ENCODE measurements at regions not wholly inside any gene's neighbourhood (a gene's known extent, or its start where the extent isn't known, plus 50 kb on each side); places are given as distances from the start of the nearest gene placed in this dataset.
"Not testable (repeated sequence)": the region's sequence is repeated elsewhere in the genome, so short reads cannot be mapped to it uniquely, and the experiment has no call there.

DNA sequence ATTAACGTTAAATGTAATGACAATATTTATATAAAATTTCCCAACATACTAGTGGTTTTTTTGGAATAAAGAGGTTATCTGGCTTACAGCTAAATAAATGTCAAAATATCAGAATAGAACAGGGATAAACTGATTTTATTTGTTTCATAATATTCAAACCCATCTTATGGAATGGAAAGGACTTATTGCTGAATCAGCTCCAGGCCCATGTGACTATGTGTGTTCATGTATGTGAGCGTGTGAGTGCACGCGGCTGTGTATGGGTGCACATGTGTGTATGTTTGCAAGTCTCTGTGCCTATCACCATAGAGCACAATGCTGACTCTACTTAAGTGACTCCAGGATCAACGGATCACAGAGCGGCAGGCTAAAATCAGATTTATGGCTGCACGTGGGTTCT is 392.3 kb upstream of the GRM7 start:
- Histone ChIP-seq H3K27ac (ENCODE audit: low read length) (no peak overlapping the region), H3K27me3 (ENCODE audit: control insufficient read depth, insufficient read depth, low read length) (no peaks in the 10 kb centered on the region), H3K4me3 (ENCODE audit: low read length) (no peak overlapping the region), H3K4me1 (ENCODE audit: control insufficient read depth, insufficient read depth, low read length) (no peaks in the 10 kb centered on the region), H3K36me3 (ENCODE audit: control insufficient read depth, insufficient read depth, low read length) (no peaks in the 10 kb centered on the region), H3K9me3 (ENCODE audit: control insufficient read depth, insufficient read depth, low read length) (no peaks in the 10 kb centered on the region)
- TF ChIP-seq, protein P1, sequence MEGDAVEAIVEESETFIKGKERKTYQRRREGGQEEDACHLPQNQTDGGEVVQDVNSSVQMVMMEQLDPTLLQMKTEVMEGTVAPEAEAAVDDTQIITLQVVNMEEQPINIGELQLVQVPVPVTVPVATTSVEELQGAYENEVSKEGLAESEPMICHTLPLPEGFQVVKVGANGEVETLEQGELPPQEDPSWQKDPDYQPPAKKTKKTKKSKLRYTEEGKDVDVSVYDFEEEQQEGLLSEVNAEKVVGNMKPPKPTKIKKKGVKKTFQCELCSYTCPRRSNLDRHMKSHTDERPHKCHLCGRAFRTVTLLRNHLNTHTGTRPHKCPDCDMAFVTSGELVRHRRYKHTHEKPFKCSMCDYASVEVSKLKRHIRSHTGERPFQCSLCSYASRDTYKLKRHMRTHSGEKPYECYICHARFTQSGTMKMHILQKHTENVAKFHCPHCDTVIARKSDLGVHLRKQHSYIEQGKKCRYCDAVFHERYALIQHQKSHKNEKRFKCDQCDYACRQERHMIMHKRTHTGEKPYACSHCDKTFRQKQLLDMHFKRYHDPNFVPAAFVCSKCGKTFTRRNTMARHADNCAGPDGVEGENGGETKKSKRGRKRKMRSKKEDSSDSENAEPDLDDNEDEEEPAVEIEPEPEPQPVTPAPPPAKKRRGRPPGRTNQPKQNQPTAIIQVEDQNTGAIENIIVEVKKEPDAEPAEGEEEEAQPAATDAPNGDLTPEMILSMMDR (IDR thresholded peaks at IDR 0.05) = no peak
- ATAC-seq = no peak
- Mint-ChIP-seq H3K4me1 (no peaks in the 10 kb centered on the region), H3K27ac (no peak overlapping the region), H3K4me3 (no peak overlapping the region), H3K9me3 (peaks cover 13 to 16% of the 10 kb centered on the region in 2 donors), H3K36me3 (no peaks in the 10 kb centered on the region), H3K27me3 (ENCODE audit: low read depth in 2 of 2) (no peaks in the 10 kb centered on the region)
- DNase-seq = no peak
- WGBS (ENCODE audit: insufficient coverage) = 98% methylated on average over 6 of the region's 7 CpGs
- intact Hi-C loops (cut with micrococcal nuclease) = no loop called here

DNA sequence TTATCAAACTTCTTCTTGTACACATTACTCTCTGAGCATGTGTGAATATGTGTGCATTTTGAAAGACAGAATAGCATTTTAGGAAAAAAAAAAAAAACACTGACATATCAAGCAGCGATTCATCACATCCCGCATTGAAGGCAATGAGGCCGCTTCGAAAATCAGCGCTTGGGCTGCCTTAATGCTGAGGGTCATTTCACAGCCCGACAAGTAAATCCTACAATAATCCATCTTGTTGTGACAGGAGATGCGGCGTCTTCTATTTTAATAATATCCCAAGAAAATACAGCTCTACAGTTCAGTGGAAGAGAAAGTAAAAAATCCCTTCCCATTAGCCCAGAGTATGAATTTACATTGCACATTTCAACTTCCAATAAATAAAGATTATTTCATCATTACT is 389.2 kb upstream of the GRM7 start:
- H3K27me3 ChIP-seq (ENCODE audit: control insufficient read depth, insufficient read depth, low read length) = no peaks in the 10 kb centered on the region
- Mint-ChIP-seq H3K9me3 (peaks cover 14 to 18% of the 10 kb centered on the region in 2 donors), H3K4me1 (no peaks in the 10 kb centered on the region), H3K27ac (no peak overlapping the region), H3K27me3 (ENCODE audit: low read depth in 2 of 2) (no peaks in the 10 kb centered on the region), H3K4me3 (no peak overlapping the region), H3K36me3 (no peaks in the 10 kb centered on the region)
- TF ChIP-seq, protein P1 (IDR thresholded peaks at IDR 0.05) = no peak
- H3K4me1 ChIP-seq (ENCODE audit: control insufficient read depth, insufficient read depth, low read length) = no peaks in the 10 kb centered on the region
- DNase-seq = no peak
- no peaks in the 10 kb centered on the region for H3K36me3 ChIP-seq (ENCODE audit: control insufficient read depth, insufficient read depth, low read length)
- intact Hi-C loops (cut with micrococcal nuclease) = no loop called here
- ATAC-seq = no peak
- H3K27ac ChIP-seq (ENCODE audit: low read length) = no peak overlapping the region
- no peak overlapping the region for H3K4me3 ChIP-seq (ENCODE audit: low read length)
- WGBS (ENCODE audit: insufficient coverage) = 97% methylated on average over 7 of the region's 8 CpGs
- H3K9me3 ChIP-seq (ENCODE audit: control insufficient read depth, insufficient read depth, low read length) = no peaks in the 10 kb centered on the region

DNA sequence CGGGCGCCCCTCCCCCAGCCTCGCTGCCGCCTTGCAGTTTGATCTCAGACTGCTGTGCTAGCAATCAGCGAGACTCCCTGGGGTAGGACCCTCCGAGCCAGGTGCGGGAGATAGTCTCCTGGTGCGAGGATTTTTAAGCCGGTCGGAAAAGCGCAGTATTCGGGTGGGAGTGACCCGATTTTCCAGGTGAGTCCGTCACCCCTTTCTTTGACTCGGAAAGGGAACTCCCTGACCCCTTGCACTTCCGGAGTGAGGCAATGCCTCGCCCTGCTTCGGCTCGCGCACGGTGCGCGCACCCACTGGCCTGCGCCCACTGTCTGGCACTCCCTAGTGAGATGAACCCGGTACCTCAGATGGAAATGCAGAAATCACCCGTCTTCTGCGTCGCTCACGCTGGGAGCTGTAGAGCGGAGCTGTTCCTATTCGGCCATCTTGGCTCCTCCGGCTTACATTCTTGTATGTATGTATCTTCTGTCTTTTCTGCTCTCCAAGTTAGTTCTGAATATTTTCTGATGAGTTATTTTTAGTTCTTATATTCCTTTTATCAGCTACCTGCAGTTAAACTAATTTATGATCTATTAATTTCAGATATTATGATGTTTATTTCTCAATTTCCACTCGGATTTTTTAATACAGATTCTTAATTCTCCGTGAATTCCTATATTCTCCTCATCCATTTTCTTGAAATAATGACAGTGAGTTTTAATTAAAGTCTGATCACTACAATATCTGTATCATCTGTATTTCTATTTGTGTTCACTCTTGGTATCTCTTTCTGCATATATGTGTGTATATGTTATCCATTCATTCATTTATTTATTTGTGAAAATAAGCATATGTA is 370.2 kb upstream of the GRM7 start:
- H3K4me3 Mint-ChIP-seq; DNase-seq; H3K36me3 ChIP-seq (ENCODE audit: control insufficient read depth, insufficient read depth, low read length); H3K27me3 ChIP-seq (ENCODE audit: control insufficient read depth, insufficient read depth, low read length); H3K27me3 Mint-ChIP-seq (ENCODE audit: low read depth in 2 of 2); intact Hi-C loops (cut with micrococcal nuclease); H3K27ac ChIP-seq (ENCODE audit: low read length); H3K4me1 Mint-ChIP-seq; H3K4me1 ChIP-seq (ENCODE audit: control insufficient read depth, insufficient read depth, low read length); H3K27ac Mint-ChIP-seq; H3K4me3 ChIP-seq (ENCODE audit: low read length); H3K36me3 Mint-ChIP-seq; H3K9me3 ChIP-seq (ENCODE audit: control insufficient read depth, insufficient read depth, low read length); ATAC-seq: not testable (repeated sequence)
- H3K9me3 Mint-ChIP-seq = peaks cover 11% of the 10 kb centered on the region in 2 donors
- WGBS (ENCODE audit: insufficient coverage) = 87% methylated on average over 18 of the region's 34 CpGs

DNA sequence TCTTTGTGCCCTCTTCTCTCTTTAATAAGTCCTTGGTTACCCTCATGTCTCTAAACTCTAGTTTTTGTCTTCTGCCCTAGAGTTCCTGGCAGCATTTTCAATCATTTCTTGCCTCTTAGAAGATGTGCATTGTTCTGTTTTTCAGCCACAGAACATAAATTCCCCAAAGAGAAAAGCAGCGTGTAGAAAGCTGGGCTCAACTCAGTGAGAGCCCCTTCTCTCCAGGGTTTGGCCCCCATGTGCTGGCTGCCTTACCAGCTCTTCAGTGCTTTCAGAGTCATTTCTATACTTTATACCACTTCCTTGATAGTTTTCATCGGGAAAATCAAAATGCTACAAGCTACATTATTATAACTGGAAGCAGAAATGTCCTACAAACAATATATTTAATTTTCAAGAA is 369.1 kb upstream of the GRM7 start:
- H3K4me1 Mint-ChIP-seq = no peaks in the 10 kb centered on the region
- WGBS (ENCODE audit: insufficient coverage) = 95% methylated on average over 2 of the region's 2 CpGs
- peaks cover 9% of the 10 kb centered on the region for H3K9me3 ChIP-seq (ENCODE audit: control insufficient read depth, insufficient read depth, low read length)
- H3K4me3 Mint-ChIP-seq = no peak overlapping the region
- H3K4me3 ChIP-seq (ENCODE audit: low read length) = no peak overlapping the region
- DNase-seq (no peak), ATAC-seq (no peak)
- intact Hi-C loops (cut with micrococcal nuclease) = no loop called here
- H3K27ac ChIP-seq (ENCODE audit: low read length) = no peak overlapping the region
- H3K9me3 Mint-ChIP-seq = peaks cover 11 to 14% of the 10 kb centered on the region in 2 donors
- H3K27me3 ChIP-seq (ENCODE audit: control insufficient read depth, insufficient read depth, low read length) = no peaks in the 10 kb centered on the region
- H3K4me1 ChIP-seq (ENCODE audit: control insufficient read depth, insufficient read depth, low read length) = no peaks in the 10 kb centered on the region
- TF ChIP-seq, protein P1 (IDR thresholded peaks at IDR 0.05) = no peak
- no peaks in the 10 kb centered on the region for H3K36me3 Mint-ChIP-seq
- no peaks in the 10 kb centered on the region for H3K27me3 Mint-ChIP-seq (ENCODE audit: low read depth in 2 of 2)
- no peak overlapping the region for H3K27ac Mint-ChIP-seq
- no peaks in the 10 kb centered on the region for H3K36me3 ChIP-seq (ENCODE audit: control insufficient read depth, insufficient read depth, low read length)

Data from natural killer cell (primary cell).